ENCODE measurements at regions not wholly inside any gene's neighbourhood (a gene's known extent, or its start where the extent isn't known, plus 50 kb on each side); places are given as distances from the start of the nearest gene placed in this dataset.

DNA sequence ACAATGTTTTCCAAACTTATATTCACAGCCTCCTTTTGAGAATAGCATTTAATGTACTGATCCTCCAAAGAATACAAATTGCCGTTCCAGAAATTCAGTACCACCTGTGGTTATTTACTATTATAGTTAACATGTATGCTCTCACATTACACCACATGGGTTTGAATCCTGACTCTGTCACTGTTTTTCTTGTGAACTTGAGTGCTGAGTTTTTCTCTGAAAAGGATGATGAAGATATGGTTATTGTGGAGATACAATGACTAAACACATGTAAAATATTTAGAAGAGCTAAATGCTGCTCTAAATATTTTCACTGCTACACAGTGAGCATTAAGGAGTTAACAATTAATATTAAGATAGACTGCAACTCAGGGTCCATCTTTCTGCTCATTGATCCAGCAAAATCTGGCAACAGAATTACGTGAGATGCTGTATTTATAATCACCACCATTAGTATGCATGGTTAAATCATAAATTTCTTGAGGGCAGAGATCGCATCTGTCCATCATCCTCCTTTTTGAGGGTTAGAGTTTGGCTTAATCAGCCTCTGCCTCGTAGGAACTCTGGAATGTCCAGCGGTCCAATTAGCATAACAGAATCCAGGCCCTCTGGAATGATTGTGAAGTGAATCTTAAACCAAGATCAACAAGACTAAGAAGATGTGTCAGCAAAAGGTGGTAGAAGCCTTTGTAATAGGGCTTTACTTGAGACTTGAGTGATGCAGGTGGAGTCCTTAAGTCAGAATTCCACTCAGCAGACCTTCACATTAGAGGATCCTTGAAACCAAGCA, 152.8 kb downstream of the MACC1 start:
- in situ Hi-C loops (cut with MboI; ENCODE audit: low sequenced_read_pairs, unreplicated experiment): no loop called here
- TF ChIP-seq, protein P1, sequence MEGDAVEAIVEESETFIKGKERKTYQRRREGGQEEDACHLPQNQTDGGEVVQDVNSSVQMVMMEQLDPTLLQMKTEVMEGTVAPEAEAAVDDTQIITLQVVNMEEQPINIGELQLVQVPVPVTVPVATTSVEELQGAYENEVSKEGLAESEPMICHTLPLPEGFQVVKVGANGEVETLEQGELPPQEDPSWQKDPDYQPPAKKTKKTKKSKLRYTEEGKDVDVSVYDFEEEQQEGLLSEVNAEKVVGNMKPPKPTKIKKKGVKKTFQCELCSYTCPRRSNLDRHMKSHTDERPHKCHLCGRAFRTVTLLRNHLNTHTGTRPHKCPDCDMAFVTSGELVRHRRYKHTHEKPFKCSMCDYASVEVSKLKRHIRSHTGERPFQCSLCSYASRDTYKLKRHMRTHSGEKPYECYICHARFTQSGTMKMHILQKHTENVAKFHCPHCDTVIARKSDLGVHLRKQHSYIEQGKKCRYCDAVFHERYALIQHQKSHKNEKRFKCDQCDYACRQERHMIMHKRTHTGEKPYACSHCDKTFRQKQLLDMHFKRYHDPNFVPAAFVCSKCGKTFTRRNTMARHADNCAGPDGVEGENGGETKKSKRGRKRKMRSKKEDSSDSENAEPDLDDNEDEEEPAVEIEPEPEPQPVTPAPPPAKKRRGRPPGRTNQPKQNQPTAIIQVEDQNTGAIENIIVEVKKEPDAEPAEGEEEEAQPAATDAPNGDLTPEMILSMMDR (IDR thresholded peaks at IDR 0.05; ENCODE audit: borderline replicate concordance, control extremely low read depth, extremely low read depth, insufficient read depth, missing control alignments): no peak
- DNase-seq (ENCODE audit: low spot score): no peak

- no peak for DNase-seq (ENCODE audit: low spot score)
- TF ChIP-seq, protein P1 (IDR thresholded peaks at IDR 0.05; ENCODE audit: borderline replicate concordance, control extremely low read depth, extremely low read depth, insufficient read depth, missing control alignments): no peak
- in situ Hi-C loops (cut with MboI; ENCODE audit: low sequenced_read_pairs, unreplicated experiment): no loop called here
Observed at GRCh38 chr7:20063644-20064043, 153.5 kb downstream of the MACC1 start.

DNA sequence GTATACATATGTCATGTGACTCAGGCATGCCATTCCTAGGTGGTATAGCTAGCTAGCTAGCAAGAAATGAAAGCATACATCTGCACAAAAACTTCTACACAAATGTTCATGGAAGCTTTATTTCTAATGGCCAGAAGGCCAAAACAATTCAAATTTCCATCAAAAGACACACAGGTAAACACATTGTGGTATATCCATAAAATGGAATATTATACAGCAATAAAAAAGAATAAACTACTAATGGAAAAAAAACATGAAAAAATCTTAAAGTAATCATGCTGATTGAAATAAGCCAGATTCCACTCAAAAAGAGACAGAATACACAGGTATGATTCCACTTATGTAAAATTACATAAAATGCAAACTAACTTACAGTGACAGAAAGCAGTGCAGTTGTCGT, 154.3 kb downstream of the MACC1 start:
- TF ChIP-seq, protein P1 (IDR thresholded peaks at IDR 0.05; ENCODE audit: borderline replicate concordance, control extremely low read depth, extremely low read depth, insufficient read depth, missing control alignments): no peak
- in situ Hi-C loops (cut with MboI; ENCODE audit: low sequenced_read_pairs, unreplicated experiment): no loop called here

DNA sequence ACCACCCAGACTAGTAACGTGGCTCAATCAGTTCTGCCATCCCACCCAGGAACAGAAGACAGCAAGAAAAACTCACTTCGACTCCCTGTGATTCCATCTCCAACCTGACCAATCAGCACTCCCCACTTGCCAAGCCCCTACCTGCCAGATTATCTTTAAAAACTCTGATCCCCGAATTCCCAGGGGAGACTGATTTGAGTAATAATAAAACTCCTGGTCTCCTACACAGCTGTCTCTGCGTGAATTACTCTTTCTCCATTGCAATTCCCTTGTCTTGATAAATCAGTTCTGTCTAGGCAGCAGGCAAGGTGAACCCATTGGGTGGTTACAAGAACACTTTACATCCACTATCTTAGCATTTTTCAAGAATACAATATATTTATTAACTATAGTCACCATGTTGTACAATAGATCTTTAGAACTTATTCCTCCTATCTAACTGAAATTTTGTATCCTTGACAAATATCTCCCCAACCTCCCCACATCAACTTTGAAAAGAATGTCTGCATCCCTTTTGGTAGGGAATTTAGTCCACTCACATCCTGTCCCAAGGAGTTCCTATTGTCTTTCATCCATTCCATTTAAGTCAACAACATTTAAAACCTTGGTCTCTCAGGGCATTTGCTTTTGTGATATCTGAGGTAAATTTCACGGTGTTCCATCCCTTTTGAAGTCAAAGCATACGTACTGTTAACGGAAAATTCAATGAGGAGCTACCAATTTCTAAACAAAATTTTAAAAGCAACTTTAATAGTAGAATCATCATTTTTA, 163.7 kb downstream of the MACC1 start:
- in situ Hi-C loops (cut with MboI; ENCODE audit: low sequenced_read_pairs, unreplicated experiment): no loop called here
- TF ChIP-seq, protein P1 (IDR thresholded peaks at IDR 0.05; ENCODE audit: borderline replicate concordance, control extremely low read depth, extremely low read depth, insufficient read depth, missing control alignments): no peak
- DNase-seq (ENCODE audit: low spot score): no peak

More for the DNA sequence above, 154.3 kb downstream of the MACC1 start:
- DNase-seq (ENCODE audit: low spot score): no peak

- in situ Hi-C loops (cut with MboI; ENCODE audit: low sequenced_read_pairs, unreplicated experiment): no loop called here
- TF ChIP-seq, protein P1 (IDR thresholded peaks at IDR 0.05; ENCODE audit: borderline replicate concordance, control extremely low read depth, extremely low read depth, insufficient read depth, missing control alignments): no peak
- no peak for DNase-seq (ENCODE audit: low spot score)
Observed at GRCh38 chr7:20050241-20050966, 166.8 kb downstream of the MACC1 start.

DNA sequence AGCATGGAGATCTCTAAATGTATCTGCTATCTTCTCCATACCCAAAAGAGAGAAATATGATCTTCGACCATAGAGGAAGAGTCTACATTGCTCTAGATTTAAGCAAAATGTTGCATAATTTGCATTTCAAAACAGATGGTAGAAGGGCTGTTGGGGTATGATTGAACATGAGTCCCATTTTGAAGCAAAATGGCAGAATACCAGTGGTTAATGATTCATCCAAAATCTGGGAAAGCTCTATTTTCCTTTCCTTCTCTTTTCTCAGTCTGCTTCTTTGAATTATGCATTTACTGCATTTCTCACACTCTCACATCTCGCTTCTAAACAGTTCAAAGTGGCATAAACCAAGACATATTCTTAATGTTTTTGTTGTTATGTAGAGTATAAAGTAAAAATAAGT, 178.5 kb downstream of the MACC1 start:
- no peak for DNase-seq (ENCODE audit: low spot score)
- TF ChIP-seq, protein P1 (IDR thresholded peaks at IDR 0.05; ENCODE audit: borderline replicate concordance, control extremely low read depth, extremely low read depth, insufficient read depth, missing control alignments): no peak
- in situ Hi-C loops (cut with MboI; ENCODE audit: low sequenced_read_pairs, unreplicated experiment): no loop called here
